Activated CD4-positive, alpha-beta T cell treated with anti-CD3 and anti-CD28 coated beads, Interleukin-2, amount 50 U/mL, for 4 hours (primary cell): ENCODE measurements at regions not wholly inside any gene's neighbourhood (a gene's known extent, or its start where the extent isn't known, plus 50 kb on each side); places are given as distances from the start of the nearest gene placed in this dataset.

Experiments
- DNase-seq, 2 experiments: peaks; one replicate each; pipeline ENCODE4 v3.0.0-alpha.2; 2020

- DNase-seq: no peak
These were observed 136.4 kb downstream of the PHLDA1 start for GRCh38 chr12:75894965-75895754.

- no peak for DNase-seq
These were observed 137.8 kb downstream of the PHLDA1 start for GRCh38 chr12:75893765-75894164.

GRCh38 chr12:75892731-75893408, 138.7 kb downstream of the PHLDA1 start:
- no peak for DNase-seq

- no peak for DNase-seq
These were observed 140.5 kb downstream of the PHLDA1 start for GRCh38 chr12:75891072-75891471.

- DNase-seq: no peak
These were observed 140.9 kb downstream of the PHLDA1 start for GRCh38 chr12:75890660-75891059.

DNA sequence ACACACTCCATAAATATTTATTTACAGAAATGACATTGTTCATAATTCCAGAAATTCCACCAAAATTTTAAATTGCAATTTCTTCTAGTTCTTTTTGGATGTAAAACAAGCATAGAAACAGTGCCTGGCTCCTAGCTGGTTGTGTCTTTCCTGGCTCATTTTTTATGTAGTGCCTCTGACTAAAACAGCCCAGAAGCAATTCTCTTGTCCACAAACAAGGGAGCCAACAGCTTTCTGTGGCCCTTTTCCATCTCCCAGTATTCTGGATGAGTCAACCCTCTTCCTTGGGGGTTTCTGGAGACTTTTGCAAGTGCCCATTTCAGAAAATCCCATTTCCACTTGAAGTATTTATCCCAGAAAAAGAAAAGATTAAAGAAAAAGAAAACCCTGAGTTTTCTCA, 141.4 kb downstream of the PHLDA1 start:
- DNase-seq: no peak

DNA sequence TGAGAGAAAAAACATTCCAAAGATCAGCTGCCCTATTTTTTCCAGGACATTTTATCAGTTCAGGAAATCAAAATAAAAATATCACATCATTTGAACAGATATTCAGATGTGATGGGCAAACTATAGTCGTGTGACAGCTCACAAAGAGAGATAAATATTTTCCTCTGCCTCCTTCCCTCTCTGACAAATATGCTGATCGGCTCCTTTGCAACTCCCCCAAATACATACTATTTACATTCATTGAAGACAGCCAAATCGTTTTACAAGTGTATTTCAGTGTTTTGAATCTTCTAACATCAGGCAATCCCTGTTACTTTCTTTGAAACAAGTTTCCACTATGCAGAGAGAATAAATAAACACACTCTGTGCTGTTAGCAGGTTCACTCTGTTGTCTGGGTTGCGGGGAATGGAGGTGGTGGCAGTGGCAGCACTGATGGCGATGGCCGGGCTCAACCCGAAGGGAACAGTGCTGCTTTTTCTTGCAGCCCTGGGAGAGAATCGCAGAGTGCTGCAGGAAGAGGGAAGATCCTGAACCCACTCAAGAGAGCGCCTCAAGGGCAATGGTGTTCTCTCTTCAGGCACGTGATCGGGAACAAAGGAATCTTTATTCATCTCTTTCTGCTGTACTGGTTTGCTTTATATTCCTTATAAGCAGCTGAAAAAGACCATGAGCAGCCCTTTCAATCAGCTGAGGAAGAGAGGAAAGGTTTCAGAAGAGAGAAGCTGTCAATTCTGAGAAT, 142.5 kb downstream of the PHLDA1 start:
- DNase-seq: no peak

GRCh38 chr12:75888399-75888798, 143.2 kb downstream of the PHLDA1 start:
- DNase-seq: no peak

DNA sequence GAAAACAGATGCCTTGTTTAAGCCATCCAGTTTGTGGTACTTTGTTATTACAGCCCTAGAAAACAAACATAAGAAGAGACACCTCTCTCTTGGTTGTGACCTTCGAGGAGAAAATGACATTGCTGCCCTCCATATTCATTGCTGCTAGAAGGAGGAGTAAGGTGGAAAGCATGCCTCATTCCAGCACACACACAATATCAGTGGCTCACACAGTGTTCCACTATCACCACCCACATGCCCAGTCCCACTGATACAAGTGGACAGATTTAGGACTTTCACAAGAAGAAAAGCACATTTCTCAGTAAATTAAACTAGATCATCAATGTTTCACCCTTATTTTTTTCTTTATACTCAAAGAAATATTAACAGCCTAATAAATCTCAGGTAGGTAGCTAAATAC, 143.6 kb downstream of the PHLDA1 start:
- no peak for DNase-seq

- DNase-seq: no peak
These were observed 147.1 kb downstream of the PHLDA1 start for GRCh38 chr12:75884465-75884985.

DNA sequence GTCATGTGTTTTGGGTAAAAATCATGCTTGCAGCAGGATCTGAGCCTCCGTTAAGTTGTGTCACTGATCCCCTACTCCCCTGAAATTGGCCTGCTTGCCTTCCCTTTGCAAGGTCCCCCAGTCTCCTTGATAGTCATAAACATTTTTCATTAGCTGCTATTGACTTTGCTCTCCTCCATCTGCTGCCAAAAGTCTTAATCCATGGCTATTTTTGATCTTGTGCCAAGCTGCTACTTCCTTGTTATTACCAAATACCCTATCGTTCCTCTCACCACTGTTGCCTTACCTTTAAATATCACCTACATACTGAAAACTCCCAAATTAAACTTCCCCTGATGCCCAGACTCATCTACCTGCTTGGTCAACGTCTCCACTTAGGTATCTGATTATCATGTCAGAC, 148.3 kb downstream of the PHLDA1 start:
- DNase-seq: no peak

DNA sequence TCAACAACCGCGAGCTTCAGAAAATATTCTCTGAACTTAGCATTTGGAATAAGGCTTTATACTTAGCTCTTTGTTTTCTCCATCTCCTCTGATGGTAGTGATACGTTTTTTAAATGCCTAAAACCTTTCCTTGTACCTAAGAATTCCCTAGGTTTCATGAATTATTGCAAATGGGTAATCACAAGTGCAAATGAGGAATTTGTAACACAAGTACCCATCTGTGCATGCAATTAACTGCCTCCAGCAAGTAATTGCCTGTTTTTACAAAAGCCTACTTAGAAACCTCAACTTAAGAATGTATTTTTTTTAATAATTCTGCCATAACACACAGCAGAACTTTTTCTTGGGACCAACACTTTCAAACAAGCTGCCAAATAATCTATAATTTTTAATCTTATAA, 149.2 kb downstream of the PHLDA1 start:
- DNase-seq: no peak

- DNase-seq: no peak
These were observed 149.7 kb downstream of the PHLDA1 start for GRCh38 chr12:75881920-75882319.

- no peak for DNase-seq
These were observed 153.6 kb downstream of the PHLDA1 start for GRCh38 chr12:75877763-75878621.

GRCh38 chr12:75876832-75877762, 154.5 kb downstream of the PHLDA1 start:
- DNase-seq: no peak

GRCh38 chr12:75874441-75874840, 157.1 kb downstream of the PHLDA1 start:
- DNase-seq: no peak

GRCh38 chr12:75872762-75873161, 158.8 kb downstream of the PHLDA1 start:
- no peak for DNase-seq

DNA sequence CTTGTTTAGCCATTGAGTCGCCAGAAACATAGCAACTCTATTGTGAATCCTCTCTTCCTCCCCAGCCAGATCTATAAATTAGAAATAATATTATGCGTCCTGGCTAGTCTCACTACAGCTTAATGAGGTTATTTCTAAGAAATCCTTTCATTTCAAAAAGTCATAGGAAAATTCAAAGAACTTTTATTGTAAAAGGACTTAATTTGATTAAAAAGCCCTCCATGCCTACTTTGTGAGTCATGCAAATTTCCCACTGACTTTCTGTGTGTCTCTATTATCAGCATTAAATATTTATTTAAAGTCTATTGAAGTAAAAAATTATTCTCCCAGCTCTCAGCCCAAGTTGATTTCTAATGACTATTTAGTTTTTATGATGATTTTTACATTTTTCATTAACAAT, 160.7 kb downstream of the PHLDA1 start:
- DNase-seq: no peak

DNA sequence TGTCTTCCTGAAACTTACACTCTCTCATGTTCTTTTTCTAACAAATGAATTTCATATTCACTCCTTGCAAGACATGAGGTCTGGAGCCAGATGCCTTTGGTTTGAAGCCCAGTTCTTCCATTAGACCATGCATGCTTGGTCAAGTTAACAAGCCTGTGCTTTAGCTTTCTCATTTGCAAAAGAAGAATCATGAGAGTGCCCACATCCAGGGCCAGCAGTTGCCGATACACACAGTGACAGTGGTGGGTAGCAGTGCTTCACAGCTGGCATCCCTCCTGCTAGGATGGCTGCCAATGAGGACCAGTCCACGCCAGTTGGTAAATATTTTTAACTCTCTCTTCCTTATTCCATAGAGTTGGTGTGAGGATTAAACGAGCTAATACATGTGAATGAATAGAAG, 163.1 kb downstream of the PHLDA1 start:
- no peak for DNase-seq

DNA sequence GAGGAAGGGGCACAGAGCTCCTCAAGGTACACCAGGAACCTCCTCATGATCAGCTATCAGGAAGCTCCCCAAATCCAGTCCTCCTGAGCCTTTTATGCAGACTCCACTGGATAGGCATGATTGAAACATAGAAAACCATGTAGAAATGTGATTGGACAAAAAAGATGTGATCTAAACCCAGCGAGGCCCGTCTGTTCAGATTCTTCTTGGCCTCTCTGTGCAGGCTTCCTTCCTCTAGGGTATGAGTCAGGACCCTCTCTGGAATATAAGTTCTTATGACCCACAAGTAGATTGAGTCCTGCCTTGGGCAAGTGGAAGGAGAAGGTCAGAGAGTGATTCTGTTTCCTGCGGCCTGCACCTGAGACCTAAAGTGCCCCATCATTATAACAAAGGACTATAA, 166.3 kb downstream of the PHLDA1 start:
- no peak for DNase-seq

- DNase-seq: no peak
These were observed 167.4 kb downstream of the PHLDA1 start for GRCh38 chr12:75864161-75864560.
